ENCODE measurements at regions not wholly inside any gene's neighbourhood (a gene's known extent, or its start where the extent isn't known, plus 50 kb on each side); places are given as distances from the start of the nearest gene placed in this dataset.

- no peak overlapping the region for H3K4me2 ChIP-seq (ENCODE audit: insufficient read depth, low read length)
- H3K9me3 ChIP-seq (replicated peaks; ENCODE audit: control insufficient read depth, insufficient read depth, low read depth, low read length), result no peaks in the 10 kb centered on the region
- H3K27me3 ChIP-seq (ENCODE audit: control insufficient read depth in 2 of 2, insufficient read depth in 2 of 2, low read length in 2 of 2), result peaks cover 0 to 4% of the 10 kb centered on the region in 2 experiments; a peak in 1 of 5 replicates
- intact Hi-C loops (cut with micrococcal nuclease), result no loop called here
- no peaks in the 10 kb centered on the region for H4K20me1 ChIP-seq (replicated peaks; ENCODE audit: control insufficient read depth, insufficient read depth, low read length)
- H3K27ac ChIP-seq (ENCODE audit: extremely low read depth, low read depth, low read length), result no peak overlapping the region
- DNase-seq (ENCODE audit: extremely low read depth in 1 of 4, low spot score in 3 of 4) (no peak), FAIRE-seq (no peak), ATAC-seq (no peak)
- TF ChIP-seq ARID1B (IDR thresholded peaks at IDR 0.05) (no peak), GABPA (tag; conservative IDR thresholded peaks at IDR 0.05; ENCODE audit: low read depth) (no peak), TAF15 (IDR thresholded peaks at IDR 0.05; ENCODE audit: low read depth, low read length) (no peak), HIVEP1 (CRISPR knock-in tag; IDR thresholded peaks at IDR 0.05) (no peak), CUX1 (CRISPR knock-in tag; IDR thresholded peaks at IDR 0.05) (no peak)
- TF ChIP-seq, protein P1, sequence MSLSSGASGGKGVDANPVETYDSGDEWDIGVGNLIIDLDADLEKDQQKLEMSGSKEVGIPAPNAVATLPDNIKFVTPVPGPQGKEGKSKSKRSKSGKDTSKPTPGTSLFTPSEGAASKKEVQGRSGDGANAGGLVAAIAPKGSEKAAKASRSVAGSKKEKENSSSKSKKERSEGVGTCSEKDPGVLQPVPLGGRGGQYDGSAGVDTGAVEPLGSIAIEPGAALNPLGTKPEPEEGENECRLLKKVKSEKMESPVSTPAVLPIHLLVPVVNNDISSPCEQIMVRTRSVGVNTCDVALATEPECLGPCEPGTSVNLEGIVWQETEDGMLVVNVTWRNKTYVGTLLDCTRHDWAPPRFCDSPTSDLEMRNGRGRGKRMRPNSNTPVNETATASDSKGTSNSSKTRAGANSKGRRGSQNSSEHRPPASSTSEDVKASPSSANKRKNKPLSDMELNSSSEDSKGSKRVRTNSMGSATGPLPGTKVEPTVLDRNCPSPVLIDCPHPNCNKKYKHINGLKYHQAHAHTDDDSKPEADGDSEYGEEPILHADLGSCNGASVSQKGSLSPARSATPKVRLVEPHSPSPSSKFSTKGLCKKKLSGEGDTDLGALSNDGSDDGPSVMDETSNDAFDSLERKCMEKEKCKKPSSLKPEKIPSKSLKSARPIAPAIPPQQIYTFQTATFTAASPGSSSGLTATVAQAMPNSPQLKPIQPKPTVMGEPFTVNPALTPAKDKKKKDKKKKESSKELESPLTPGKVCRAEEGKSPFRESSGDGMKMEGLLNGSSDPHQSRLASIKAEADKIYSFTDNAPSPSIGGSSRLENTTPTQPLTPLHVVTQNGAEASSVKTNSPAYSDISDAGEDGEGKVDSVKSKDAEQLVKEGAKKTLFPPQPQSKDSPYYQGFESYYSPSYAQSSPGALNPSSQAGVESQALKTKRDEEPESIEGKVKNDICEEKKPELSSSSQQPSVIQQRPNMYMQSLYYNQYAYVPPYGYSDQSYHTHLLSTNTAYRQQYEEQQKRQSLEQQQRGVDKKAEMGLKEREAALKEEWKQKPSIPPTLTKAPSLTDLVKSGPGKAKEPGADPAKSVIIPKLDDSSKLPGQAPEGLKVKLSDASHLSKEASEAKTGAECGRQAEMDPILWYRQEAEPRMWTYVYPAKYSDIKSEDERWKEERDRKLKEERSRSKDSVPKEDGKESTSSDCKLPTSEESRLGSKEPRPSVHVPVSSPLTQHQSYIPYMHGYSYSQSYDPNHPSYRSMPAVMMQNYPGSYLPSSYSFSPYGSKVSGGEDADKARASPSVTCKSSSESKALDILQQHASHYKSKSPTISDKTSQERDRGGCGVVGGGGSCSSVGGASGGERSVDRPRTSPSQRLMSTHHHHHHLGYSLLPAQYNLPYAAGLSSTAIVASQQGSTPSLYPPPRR (CRISPR knock-in tag; IDR thresholded peaks at IDR 0.05; ENCODE audit: borderline replicate concordance), result no peak
- ChIA-PET POLR2A (no interaction called here), CTCF (ENCODE audit: low intra/inter-chr PET ratio) (no interaction called here)
- H3K4me3 ChIP-seq, result no peak overlapping the region
- no peaks in the 10 kb centered on the region for H3K9me1 ChIP-seq (ENCODE audit: control insufficient read depth, insufficient read depth, low read length)
- BruUV-seq (replicated peaks), result no TSS peak
- H3K9ac ChIP-seq (ENCODE audit: insufficient read depth in 1 of 2, low read depth in 2 of 2, low read length in 2 of 2), result no peak overlapping the region
- 0% methylated on average over 5 of the region's 5 CpGs for WGBS (ENCODE audit: insufficient coverage, low coverage, missing lambda C conversion rate)
- in situ Hi-C loops (cut with MboI), result no loop called here
- no peaks in the 10 kb centered on the region for H3K4me1 ChIP-seq (replicated peaks in 1 of 2; ENCODE audit: control insufficient read depth in 2 of 2, insufficient read depth in 2 of 2, low read length in 2 of 2)
- no peaks in the 10 kb centered on the region for H3K79me2 ChIP-seq (ENCODE audit: control insufficient read depth, insufficient read depth, low read length)
- no peaks in the 10 kb centered on the region for H3K36me3 ChIP-seq (ENCODE audit: control insufficient read depth, insufficient read depth, low read length)
- no peak overlapping the region for H2AFZ ChIP-seq (ENCODE audit: low read depth, low read length)
Measured at GRCh38 chr1:64358692-64359091, 111.2 kb upstream of the CACHD1 start.

Measured in K562 (cell line).